Midbrain (tissue), 1 donor: ENCODE measurements at regions not wholly inside any gene's neighbourhood (a gene's known extent, or its start where the extent isn't known, plus 50 kb on each side); places are given as distances from the start of the nearest gene placed in this dataset.

Experiments used
- DNase-seq: peaks from one replicate; lab custom pipeline; 2025; lab: John Stamatoyannopoulos, UW

DNA sequence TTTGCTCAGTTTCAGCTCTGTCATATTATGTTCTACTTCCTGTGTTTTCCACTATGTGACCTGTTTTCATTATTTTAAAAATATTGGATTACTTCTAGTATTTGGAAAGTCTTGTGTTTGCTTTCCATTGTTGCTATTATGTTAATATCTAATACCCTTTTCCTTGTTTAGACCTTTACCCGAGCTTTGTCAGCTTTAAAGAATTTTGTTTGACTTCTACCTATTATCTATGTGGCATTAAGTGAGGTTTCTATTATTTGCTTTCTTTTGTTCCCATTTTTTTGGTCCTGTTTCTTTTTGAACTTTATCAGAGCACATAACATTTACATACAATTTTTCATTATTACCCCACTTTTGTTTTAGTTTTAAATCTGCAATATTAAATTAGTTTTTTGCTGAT lies 202.7 kb downstream of the MANEA start:
- no peak for DNase-seq

- DNase-seq: no peak
Measured at GRCh38 chr6:95784019-95784418, 206.7 kb downstream of the MANEA start.

DNA sequence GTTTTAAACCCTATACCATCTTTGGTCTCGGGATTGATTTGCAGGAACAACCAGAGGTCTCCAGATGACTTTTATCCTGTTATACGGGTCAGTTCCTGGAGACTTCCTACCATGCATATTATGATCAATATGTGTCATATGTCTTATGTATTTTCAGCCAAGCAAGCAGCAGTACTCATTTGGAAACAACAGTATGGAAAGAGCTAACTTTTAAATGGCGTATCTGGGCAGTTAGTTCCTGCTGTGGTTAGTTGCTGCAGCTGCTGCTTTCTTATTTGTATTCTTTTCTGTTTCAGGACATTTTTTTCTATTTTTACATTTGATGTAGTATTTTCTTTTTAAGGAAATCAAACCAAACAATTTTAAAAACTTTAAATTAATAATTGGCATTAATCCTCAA lies 207.5 kb downstream of the MANEA start:
- DNase-seq: no peak

DNA sequence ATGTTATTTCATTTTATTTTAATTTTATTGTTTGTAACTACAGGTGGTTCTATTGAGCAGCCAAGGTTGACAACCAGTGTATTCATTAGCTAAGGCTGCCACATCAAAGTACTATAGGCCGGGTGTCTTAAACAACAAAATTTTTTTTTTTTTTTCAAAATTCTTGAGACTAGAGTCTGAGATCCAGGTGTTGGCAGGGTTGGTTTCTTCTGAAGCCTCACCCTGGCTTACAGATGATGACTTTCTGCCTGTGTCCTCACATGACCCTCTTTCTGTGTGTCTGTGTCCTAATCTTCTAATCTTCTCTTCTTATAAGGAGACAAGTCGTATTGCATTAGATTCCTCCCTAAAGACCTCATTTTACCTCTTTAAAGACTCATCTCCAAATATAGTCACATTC lies 208.4 kb downstream of the MANEA start:
- DNase-seq: no peak

GRCh38 chr6:95786802-95787201 lies 209.5 kb downstream of the MANEA start:
- no peak for DNase-seq

- DNase-seq: no peak
Measured at GRCh38 chr6:95790787-95791186, 213.5 kb downstream of the MANEA start.

DNA sequence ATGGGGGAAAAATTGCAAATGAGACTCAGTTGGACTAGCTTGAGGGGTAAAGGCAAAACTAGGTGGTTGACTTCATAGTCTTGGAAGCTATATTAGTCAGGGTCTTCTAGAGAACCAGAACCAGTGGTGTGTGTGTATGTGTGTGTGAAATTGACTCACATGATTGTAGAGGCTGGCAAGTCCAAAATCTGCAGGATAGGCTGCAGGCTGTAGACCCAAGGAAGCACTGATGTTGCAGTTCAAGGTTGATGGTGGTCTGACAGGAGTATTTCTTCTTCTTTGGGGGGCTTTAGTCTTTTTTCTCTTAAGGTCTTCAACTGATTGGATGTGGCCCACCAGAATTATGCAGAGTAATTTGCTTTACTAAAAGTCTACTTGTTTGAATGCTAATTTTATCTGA lies 217.4 kb downstream of the MANEA start:
- no peak for DNase-seq

DNA sequence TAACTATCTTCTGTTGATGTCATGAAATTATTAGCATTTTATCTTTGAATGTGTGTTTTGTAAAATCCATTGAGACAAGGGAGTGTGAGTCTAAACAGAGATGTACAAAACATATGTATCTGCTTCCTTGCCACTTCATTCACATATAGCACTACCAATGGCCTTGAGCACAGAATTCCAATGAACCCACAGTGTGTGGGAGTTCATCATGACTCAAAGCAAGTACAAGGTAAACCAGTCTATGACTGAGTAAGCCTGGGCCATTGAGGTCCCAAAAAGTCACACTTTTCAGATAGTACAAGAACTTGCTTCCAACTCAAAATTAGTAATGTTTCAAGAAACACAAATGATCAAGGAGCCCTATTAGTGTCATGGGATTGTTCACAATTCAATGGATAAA lies 218.6 kb downstream of the MANEA start:
- DNase-seq: no peak

DNA sequence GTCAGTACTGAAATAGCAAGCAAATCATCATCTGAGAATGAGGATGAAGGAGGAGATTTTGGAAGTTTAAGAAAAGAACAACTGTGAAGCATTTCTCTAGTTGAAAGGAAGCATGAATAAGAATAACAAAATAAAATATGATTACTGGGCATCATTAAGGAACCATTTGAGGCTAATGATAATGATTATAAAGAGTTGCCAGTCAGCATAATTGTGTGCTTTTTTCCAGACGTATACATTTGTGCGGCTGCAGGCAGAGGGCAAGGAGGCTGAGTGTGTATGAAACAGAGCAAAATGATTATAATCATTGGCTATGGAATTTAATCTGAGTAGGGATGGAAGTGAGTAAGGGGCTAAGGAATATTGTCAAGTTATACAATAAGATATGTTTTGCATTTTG lies 218.7 kb upstream of the FUT9 start:
- no peak for DNase-seq

DNA sequence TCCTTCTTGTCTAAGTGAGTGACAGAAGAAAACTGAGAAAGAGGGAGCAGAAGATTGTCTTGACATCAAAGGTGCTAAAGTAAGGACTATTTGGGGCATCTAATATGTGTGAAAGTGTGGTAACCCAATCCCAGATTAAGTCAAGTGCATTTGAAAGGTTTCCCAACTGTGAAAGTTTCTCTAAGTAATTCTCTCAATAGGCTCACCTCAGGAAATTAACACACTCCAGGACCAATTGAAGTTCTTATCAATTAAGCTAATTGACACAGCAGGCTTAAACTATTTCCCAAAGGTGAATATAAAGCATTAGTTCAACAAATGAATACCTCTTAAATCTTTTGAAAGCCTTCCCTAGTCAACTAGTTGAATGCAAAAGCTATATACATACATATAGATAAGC lies 212.8 kb upstream of the FUT9 start:
- DNase-seq: no peak

DNA sequence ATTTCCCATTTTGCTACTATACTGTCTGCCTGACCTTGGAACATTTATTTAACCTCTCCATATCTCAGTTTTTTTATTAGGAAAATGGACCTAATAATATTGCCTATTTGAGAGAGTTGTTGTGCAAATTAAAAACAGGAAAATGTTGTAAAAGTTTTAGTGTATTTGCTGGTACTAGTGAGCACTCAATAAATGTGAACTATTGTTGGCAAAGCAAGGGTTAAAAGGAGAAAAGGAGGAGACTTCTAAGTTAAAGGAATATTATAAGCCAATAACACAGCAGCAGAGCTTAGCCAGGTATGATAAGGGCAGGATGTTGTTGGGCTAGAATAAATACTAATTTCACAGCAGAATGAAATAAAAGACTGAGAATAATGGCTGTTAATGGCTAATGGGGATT lies 211.9 kb upstream of the FUT9 start:
- DNase-seq: no peak

- no peak for DNase-seq
Measured at GRCh38 chr6:95804847-95805541, 210.8 kb upstream of the FUT9 start.

DNA sequence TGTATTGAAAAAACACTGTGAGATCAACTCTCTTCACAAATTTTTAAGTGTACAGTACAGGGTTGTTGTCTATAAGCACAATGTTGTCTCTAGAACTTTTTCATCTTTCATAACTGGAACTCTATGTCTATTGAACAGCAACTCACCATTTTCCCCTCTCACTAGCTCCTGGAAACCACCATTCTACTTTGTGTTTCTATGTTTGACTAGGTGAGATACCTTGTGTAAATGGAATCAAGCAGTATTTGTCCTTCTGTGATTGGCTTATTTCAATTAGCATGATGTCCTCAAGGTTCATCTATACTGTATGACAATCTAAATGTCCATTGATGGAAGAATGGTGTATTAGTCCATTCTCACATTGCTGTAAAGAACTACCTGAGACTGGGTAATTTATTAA lies 210.1 kb upstream of the FUT9 start:
- DNase-seq: no peak

DNA sequence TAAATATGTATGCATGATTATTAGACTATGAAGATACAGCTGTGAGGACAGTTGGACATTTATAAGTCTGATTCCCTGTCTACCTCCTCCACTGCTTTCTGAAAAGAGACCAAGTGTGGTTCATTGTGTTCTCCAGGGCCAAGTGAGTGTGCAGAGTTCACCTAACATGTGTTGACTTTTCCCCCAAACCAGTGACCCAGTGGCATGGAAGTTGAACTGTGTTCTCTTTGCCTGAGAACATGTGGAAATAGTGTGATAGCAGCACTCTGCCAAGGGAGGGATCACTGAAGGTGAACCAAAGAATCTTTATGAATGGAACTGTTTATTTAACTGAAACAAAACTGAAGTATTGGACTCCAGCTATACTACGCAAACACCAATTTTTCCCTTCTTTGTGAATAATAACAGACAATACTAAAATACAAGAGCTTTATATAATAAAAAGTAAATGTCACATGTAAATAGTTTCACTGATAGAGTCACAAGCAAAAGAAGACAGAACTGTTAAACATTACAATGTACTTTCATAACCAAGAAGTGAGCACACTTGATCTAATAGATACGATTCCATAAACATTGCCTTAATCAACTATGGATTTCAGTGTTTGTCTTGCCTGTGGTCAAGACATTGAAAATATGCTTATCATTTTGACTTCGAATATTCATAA lies 200.3 kb upstream of the FUT9 start:
- DNase-seq: no peak

DNA sequence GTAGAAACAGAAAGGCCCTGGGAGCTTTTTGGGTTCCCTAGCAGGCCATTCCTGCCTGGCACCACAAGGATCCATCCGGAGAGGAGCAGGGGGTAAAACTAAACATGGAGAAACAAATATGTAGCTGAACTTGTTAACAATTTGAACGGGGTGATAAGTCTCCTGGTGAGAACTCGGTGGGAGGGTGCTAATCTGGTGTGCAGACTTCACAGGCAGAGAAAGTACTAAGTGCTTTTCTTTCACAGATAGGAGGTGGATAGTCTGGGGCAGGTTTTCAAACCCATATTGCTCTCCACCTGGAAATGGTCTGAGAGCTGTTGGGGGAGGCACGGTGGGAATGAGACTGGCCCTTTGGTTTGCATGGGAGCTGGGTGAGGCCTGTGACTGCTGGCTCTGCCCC lies 196.3 kb upstream of the FUT9 start:
- no peak for DNase-seq

- DNase-seq: no peak
Measured at GRCh38 chr6:95819939-95820338, 195.8 kb upstream of the FUT9 start.

DNA sequence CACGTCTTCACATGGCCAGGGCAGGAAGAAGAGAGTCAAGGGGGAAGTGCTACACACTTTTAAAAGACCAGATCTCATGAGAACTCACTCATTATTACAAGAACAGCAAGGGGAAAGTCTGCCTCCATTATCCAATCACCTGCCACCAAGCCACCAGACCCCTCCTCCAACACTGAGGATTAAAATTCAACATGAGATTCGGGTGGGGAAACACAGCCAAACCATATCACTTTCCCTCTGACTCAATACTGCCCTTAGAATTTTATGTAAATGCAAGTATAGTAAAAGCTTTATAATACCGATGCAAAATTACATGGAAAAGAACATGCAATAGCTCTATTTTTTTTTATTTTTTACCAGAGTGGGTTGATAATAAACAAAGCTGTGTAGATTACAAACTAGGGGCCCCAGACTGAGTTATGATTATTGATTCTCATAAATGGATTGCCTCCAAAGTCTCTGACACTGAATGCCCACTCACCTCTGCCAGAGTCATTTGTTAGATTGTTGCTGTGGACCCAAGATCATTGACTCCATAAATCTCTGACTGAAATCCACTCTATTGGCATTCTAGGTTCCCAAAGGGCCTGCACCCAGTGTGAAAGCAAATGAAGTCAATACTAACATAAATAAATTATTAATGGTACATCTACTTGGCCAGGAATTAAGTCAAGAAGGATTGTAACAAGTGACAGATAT lies 184.8 kb upstream of the FUT9 start:
- no peak for DNase-seq

DNA sequence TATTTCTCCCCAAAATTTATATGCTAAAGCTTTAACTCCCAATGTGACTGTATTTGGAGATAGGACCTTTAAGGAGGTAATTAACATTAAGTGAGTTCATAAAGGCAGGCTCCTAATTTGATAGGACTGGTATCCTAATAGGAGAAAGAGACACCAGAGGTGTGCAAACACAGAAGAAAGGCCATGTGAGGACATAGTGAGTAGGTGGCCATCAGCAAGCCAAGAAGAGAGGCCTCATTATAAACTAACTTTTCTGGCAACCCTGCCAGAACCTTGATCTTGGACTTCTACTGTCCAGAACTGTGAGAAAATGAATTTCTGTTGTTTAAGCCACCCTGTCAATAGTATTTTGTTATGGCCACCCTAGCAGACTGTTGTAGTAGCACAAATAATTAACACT lies 177.9 kb upstream of the FUT9 start:
- DNase-seq: no peak

- DNase-seq: no peak
Measured at GRCh38 chr6:95841560-95841959, 174.2 kb upstream of the FUT9 start.

DNA sequence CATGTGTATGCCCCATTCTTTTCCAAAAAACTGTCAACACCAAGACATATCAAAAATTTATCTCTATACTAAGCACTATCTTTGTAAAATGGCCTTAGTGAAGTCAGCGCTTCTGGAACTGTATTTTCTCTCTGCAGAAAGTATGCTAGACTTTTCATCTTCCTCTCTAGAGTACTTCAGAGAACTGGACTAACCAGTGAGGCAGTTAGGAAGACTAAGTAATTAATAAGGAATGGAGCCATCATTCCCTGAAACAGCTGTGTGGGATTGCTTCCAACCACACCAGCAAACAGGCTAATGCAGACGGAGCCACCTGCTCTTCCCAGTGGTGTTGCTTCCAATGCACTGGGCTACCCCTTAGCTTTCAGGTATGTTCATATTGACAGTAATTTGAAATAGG lies 169.1 kb upstream of the FUT9 start:
- no peak for DNase-seq

DNA sequence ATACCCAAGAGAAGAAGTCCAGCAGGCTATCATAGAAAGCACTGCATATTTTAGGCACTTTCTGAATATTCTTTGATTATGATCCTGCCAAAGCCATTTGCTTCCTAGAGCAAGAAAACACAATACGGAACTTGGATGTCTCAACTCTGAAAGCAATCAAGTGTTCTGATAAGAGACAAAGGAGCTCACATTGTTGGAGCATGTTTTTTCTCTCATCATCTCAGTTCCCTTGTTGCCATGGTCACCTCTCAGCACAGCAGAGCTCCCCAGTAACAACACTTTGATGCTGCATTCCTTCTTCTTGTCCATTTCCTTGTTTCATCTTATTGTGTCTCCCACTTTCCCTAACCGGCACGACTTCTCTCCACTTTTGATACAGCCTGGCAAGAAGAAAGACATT lies 168.7 kb upstream of the FUT9 start:
- DNase-seq: no peak

DNA sequence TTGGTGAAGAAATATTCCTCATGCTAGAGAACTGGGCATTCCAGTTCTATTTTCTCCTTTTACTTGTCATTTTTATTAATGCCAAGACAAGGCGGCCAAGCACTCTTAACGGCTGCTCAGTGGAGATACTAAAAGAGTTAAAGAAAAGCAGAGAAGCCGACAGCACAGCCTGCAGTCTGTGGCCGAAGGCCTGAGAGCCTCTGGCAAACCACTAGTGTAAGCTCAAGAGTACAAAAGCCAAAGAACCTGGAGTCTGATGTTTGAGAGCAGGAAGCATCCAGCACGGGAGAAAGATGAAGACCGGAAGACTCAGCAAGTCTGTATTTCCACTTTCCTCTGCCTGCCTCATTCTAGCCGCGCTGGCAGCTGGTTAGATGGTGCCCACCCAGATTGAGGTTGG lies 167.1 kb upstream of the FUT9 start:
- peak; percentile 33 for DNase-seq

- DNase-seq: no peak
Measured at GRCh38 chr6:95856876-95857364, 158.9 kb upstream of the FUT9 start.
